K562 (cell line): ENCODE measurements at regions not wholly inside any gene's neighbourhood (a gene's known extent, or its start where the extent isn't known, plus 50 kb on each side); places are given as distances from the start of the nearest gene placed in this dataset.

Source experiments
- ATAC-seq: fragments of 200-7000 bp; cut with Tn5 transposase; 3 replicates; pipeline ENCODE4 v1.9.1; 2020; ENCODE audit warnings: moderate library complexity
- BruUV-seq: library from RNA; stranded (reverse); fragments of 400-500 nt; replicated peaks from 2 replicates; lab custom pipeline; 2021; lab: Mats Ljungman, UMichigan
- CTCF ChIA-PET: fragments of 300-600 bp; formaldehyde crosslinking; extraction: SDS; loops from one replicate; lab custom pipeline; 2021; ENCODE audit warnings: low intra/inter-chr PET ratio; lab: Yijun Ruan, JAX
- POLR2A ChIA-PET: fragments of 300-600, 350-650 bp; sonication (Branson Sonifier 250); formaldehyde crosslinking; extraction: SDS; loops from one replicate; lab custom pipeline; 2021; ENCODE audit warnings: antibody characterized with exemption, inconsistent platforms; lab: Yijun Ruan, JAX
- DNase-seq, 4 experiments: peaks; one replicate each; pipeline versions ENCODE4 v3.0.0 to v3.0.0-alpha.2; 2011 to 2018; ENCODE audit warnings: low spot score in 3 of 4, mixed read lengths in 3 of 4; ENCODE audit errors: extremely low read depth in 1 of 4
- FAIRE-seq: peaks from 2 replicates; lab custom pipeline; 2011; peaks lifted over from hg19 to GRCh38; lab: Jason Lieb, UNC
- H2AFZ ChIP-seq: 2 replicates; pipeline ENCODE4 v1.6.0; 2011; ENCODE audit warnings: low read depth, low read length, control low read depth, inconsistent platforms
- H3K27ac ChIP-seq: fragments of 200-600 bp; 3 replicates; pipeline ENCODE4 v1.8.0; 2011; ENCODE audit warnings: low read depth, mild to moderate bottlenecking, control low read depth, inconsistent platforms, low read length, moderate library complexity, mixed read lengths; ENCODE audit errors: extremely low read depth
- H3K27me3 ChIP-seq, 2 experiments: fragments of 300-600 bp in 1 of 2; 2 replicates in 1 of 2; 3 replicates in 1 of 2; pipeline versions ENCODE4 v1.6.0 to v1.8.0; 2011; ENCODE audit warnings: inconsistent platforms in 2 of 2, low read length in 2 of 2, mild to moderate bottlenecking in 1 of 2, mixed read lengths in 1 of 2, moderate library complexity in 1 of 2; ENCODE audit not compliant: control insufficient read depth in 2 of 2, insufficient read depth in 2 of 2
- H3K36me3 ChIP-seq: fragments of 300-600 bp; 3 replicates; pipeline ENCODE4 v1.8.0; 2011; ENCODE audit warnings: mild to moderate bottlenecking, low read length, inconsistent platforms; ENCODE audit not compliant: control insufficient read depth, insufficient read depth
- H3K4me1 ChIP-seq, 2 experiments: fragments of 200-600 bp in 1 of 2; replicated peaks in 1 of 2; 2 replicates in 1 of 2; 3 replicates in 1 of 2; pipeline versions ENCODE4 v1.5.1 to v1.8.0; 2011; ENCODE audit warnings: inconsistent platforms in 2 of 2, low read length in 2 of 2, mild to moderate bottlenecking in 1 of 2, mixed read lengths in 1 of 2, moderate library complexity in 1 of 2; ENCODE audit not compliant: control insufficient read depth in 2 of 2, insufficient read depth in 2 of 2
- H3K4me2 ChIP-seq: 2 replicates; pipeline ENCODE4 v1.6.1; 2011; ENCODE audit warnings: low read length, control low read depth, inconsistent platforms, mixed read lengths; ENCODE audit not compliant: insufficient read depth
- H3K4me3 ChIP-seq: fragments of 200-600 bp; sonication (generic), shearing (Covaris generic); 2 replicates; pipeline ENCODE4 v1.5.1; 2016; ENCODE audit warnings: control low read depth, inconsistent platforms
- H3K79me2 ChIP-seq: fragments of 200-600 bp; 3 replicates; pipeline ENCODE4 v1.8.0; 2011; ENCODE audit warnings: low read length, inconsistent platforms; ENCODE audit not compliant: control insufficient read depth, insufficient read depth
- H3K9ac ChIP-seq, 2 experiments: 2 replicates each; pipeline versions ENCODE4 v1.6.0 to v1.6.1; 2011; ENCODE audit warnings: low read depth in 2 of 2, low read length in 2 of 2, control low read depth in 1 of 2, inconsistent platforms in 1 of 2, mild to moderate bottlenecking in 1 of 2, mixed read lengths in 1 of 2; ENCODE audit not compliant: insufficient read depth in 1 of 2
- H3K9me1 ChIP-seq: one replicate; pipeline ENCODE4 v1.6.0; 2011; ENCODE audit warnings: inconsistent platforms, mild to moderate bottlenecking, low read length, moderate library complexity; ENCODE audit not compliant: control insufficient read depth, insufficient read depth
- H3K9me3 ChIP-seq: replicated peaks from 2 replicates; pipeline ENCODE4 v1.5.1; 2011; ENCODE audit warnings: low read depth, low read length, inconsistent platforms; ENCODE audit not compliant: control insufficient read depth, insufficient read depth
- H4K20me1 ChIP-seq: replicated peaks from 2 replicates; pipeline ENCODE4 v1.6.1; 2011; ENCODE audit warnings: low read length, inconsistent platforms, mixed read lengths; ENCODE audit not compliant: control insufficient read depth, insufficient read depth
- CHD4 ChIP-seq: fragments of 200-600 bp; sonication (generic); IDR thresholded peaks from 3 replicates; pipeline ENCODE4 v1.6.1; 2012; ENCODE audit warnings: low read depth, mild to moderate bottlenecking, mixed read lengths, low read length, inconsistent platforms; ENCODE audit not compliant: insufficient read depth, insufficient replicate concordance, poor library complexity, severe bottlenecking
- HMBOX1 ChIP-seq: sonication (generic); IDR thresholded peaks from 2 replicates; pipeline ENCODE4 v1.6.1; 2016
- HOXB6 ChIP-seq: fragments of 250-450 bp; sonication (Bioruptor Pico); IDR thresholded peaks from 2 replicates; pipeline ENCODE4 v1.5.1; 2022; ENCODE audit warnings: mild to moderate bottlenecking, borderline replicate concordance
- MEF2D ChIP-seq: conservative IDR thresholded peaks from 2 replicates; pipeline ENCODE4 v1.6.1; 2016; ENCODE audit warnings: low read depth, missing genetic modification characterization, missing compliant biosample characterization
- NCOA2 ChIP-seq, 2 experiments: fragments of 450-650 bp; IDR thresholded peaks; 2 replicates each; pipeline ENCODE4 v1.6.1; 2018; ENCODE audit warnings: mild to moderate bottlenecking in 2 of 2, moderate library complexity in 1 of 2; ENCODE audit not compliant: partially characterized antibody in 2 of 2
- PHB ChIP-seq: fragments of 250-450 bp; sonication (Bioruptor Pico); IDR thresholded peaks from 2 replicates; pipeline ENCODE4 v1.5.0; 2021
- SMAD3 ChIP-seq: fragments of 450-650 bp; formaldehyde crosslinking; conservative IDR thresholded peaks from 2 replicates; pipeline ENCODE4 v1.4.0; 2020; ENCODE audit warnings: mild to moderate bottlenecking
- SOX6 ChIP-seq: fragments of 450-650 bp; IDR thresholded peaks from 2 replicates; pipeline ENCODE4 v1.6.1; 2014; ENCODE audit warnings: mild to moderate bottlenecking
- TRIM24 ChIP-seq, 2 experiments: fragments of 450-650 bp; IDR thresholded peaks; 2 replicates each; pipeline ENCODE4 v1.6.1; 2016
- YY1 ChIP-seq, 3 experiments: IDR thresholded peaks; 2 replicates each; pipeline ENCODE4 v1.6.1; 2011; ENCODE audit warnings: low read length in 2 of 3, mild to moderate bottlenecking in 2 of 3, moderate library complexity in 2 of 3, borderline replicate concordance in 1 of 3, control low read depth in 1 of 3, low read depth in 1 of 3; ENCODE audit not compliant: insufficient read depth in 3 of 3, insufficient replicate concordance in 2 of 3, control insufficient read depth in 1 of 3, insufficient read length in 1 of 3; ENCODE audit errors: extremely low read depth in 1 of 3
- ZC3H8 ChIP-seq: fragments of 450-650 bp; IDR thresholded peaks from 2 replicates; pipeline ENCODE4 v1.6.1; 2017
- ZNF124 ChIP-seq: sonication (generic); formaldehyde crosslinking; IDR thresholded peaks from 2 replicates; pipeline ENCODE4 v1.8.1; 2022; ENCODE audit warnings: missing genetic modification reagents
- ZNF253 ChIP-seq: fragments of 250-450 bp; sonication (Bioruptor Pico); conservative IDR thresholded peaks from 2 replicates; pipeline ENCODE4 v1.6.1; 2021; ENCODE audit warnings: mild to moderate bottlenecking
- ZNF436 ChIP-seq: fragments of 250-450, 450-650 bp; sonication (Bioruptor Pico); formaldehyde crosslinking; IDR thresholded peaks from 2 replicates; pipeline ENCODE4 v1.7.0; 2020; ENCODE audit warnings: mild to moderate bottlenecking
- ZNF551 ChIP-seq: fragments of 250-450 bp; sonication (Bioruptor Pico); IDR thresholded peaks from 2 replicates; pipeline ENCODE4 v1.5.0; 2021; ENCODE audit warnings: mild to moderate bottlenecking, moderate library complexity
- ZNF668 ChIP-seq: fragments of 250-450 bp; sonication (Bioruptor Pico); IDR thresholded peaks from 2 replicates; pipeline ENCODE4 v1.8.0; 2022; ENCODE audit warnings: mild to moderate bottlenecking, inconsistent platforms
- WGBS: fragments of 100-300 bp; shearing (Covaris generic); methylation state at CpG from one replicate; pipeline ENCODE4 v1.1.6; 2016; ENCODE audit warnings: low coverage, mixed read lengths; ENCODE audit not compliant: insufficient coverage; ENCODE audit errors: missing lambda C conversion rate; 5-methylcytosine and 5-hydroxymethylcytosine counted together
- in situ Hi-C: fragments of 300-500 bp; cut with MboI; formaldehyde crosslinking; loops from 4 replicates; pipeline ENCODE4 v1.15.0; 2018; ENCODE audit warnings: inconsistent platforms, mixed read lengths
- intact Hi-C: fragments of 100-400 bp; cut with micrococcal nuclease; formaldehyde crosslinking; loops from 2 replicates; pipeline ENCODE4 v1.14.2; 2022
- TF ChIP-seq, protein P1 (sequence below): fragments of 450-650 bp; IDR thresholded peaks from 2 replicates; pipeline ENCODE4 v1.6.1; 2016; ENCODE audit warnings: low read depth, mild to moderate bottlenecking, moderate library complexity
- TF ChIP-seq, protein P2 (sequence below): fragments of 450-650 bp; formaldehyde crosslinking; IDR thresholded peaks from 2 replicates; pipeline ENCODE4 v1.4.0; 2020; ENCODE audit warnings: mild to moderate bottlenecking, moderate library complexity
- TF ChIP-seq, protein P3 (sequence below): fragments of 250-450 bp; sonication (Bioruptor Pico); IDR thresholded peaks from 2 replicates; pipeline ENCODE4 v1.8.0; 2021; ENCODE audit warnings: mild to moderate bottlenecking, moderate library complexity

GRCh38 chr5:166719991-166720390 lies 1571.5 kb upstream of the WWC1 start (continued):
- TF ChIP-seq, protein P1, sequence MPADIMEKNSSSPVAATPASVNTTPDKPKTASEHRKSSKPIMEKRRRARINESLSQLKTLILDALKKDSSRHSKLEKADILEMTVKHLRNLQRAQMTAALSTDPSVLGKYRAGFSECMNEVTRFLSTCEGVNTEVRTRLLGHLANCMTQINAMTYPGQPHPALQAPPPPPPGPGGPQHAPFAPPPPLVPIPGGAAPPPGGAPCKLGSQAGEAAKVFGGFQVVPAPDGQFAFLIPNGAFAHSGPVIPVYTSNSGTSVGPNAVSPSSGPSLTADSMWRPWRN = no peak

DNA sequence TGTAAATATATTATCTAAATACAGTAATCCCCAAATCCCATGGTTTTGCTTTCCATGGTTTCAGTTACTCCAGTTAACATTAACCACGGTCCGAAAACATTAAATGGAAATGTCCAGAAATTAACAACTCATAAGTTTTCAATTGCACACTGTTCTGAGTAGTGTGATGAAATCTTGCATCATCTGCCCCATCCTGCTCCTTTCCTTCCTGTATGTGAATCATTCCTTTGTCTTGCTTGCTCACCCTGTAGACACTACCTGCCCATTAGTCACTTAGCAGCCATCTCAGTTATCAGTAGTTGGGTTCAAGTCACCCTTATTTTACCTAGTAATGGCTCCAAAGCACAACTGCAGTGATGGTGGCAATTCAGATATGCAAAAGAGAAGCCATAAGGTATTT lies 1568.5 kb upstream of the WWC1 start:
- no peak overlapping the region for H3K9ac ChIP-seq
- POLR2A ChIA-PET = no interaction called here
- 0% methylated on average over 2 of the region's 2 CpGs for WGBS
- FAIRE-seq (no peak), DNase-seq (no peak), ATAC-seq (no peak)
- no peaks in the 10 kb centered on the region for H4K20me1 ChIP-seq
- no peaks in the 10 kb centered on the region for H3K27me3 ChIP-seq
- no peak overlapping the region for H2AFZ ChIP-seq
- no peaks in the 10 kb centered on the region for H3K9me3 ChIP-seq
- H3K4me1 ChIP-seq = no peaks in the 10 kb centered on the region
- no peaks in the 10 kb centered on the region for H3K9me1 ChIP-seq
- in situ Hi-C loops = no loop called here
- no peak overlapping the region for H3K4me2 ChIP-seq
- CTCF ChIA-PET = no interaction called here
- intact Hi-C loops = no loop called here
- H3K36me3 ChIP-seq = no peaks in the 10 kb centered on the region
- no peak overlapping the region for H3K4me3 ChIP-seq
- no peak overlapping the region for H3K27ac ChIP-seq
- no TSS peak for BruUV-seq
- no peaks in the 10 kb centered on the region for H3K79me2 ChIP-seq
- TF ChIP-seq ZNF253 (CRISPR knock-in tag) = no peak
- peak; percentile 34; the same call in 1 of the 2 replicates for TF ChIP-seq HMBOX1
- no peak for TF ChIP-seq ZNF124 (CRISPR knock-in tag)
- TF ChIP-seq MEF2D (tag) = no peak
- TF ChIP-seq HOXB6 (CRISPR knock-in tag) = no peak
- TF ChIP-seq ZNF436 (CRISPR knock-in tag) = no peak
- 0 out of 2 replicates have a peak, but pooled peaks have one; percentile 38 for TF ChIP-seq SOX6
- TF ChIP-seq YY1 (IDR thresholded peaks at IDR 0.05; ENCODE audit: borderline replicate concordance in 1 of 3, control insufficient read depth in 1 of 3, extremely low read depth in 1 of 3, insufficient read depth in 3 of 3, insufficient read length in 1 of 3, insufficient replicate concordance in 2 of 3, low read depth in 1 of 3, low read length in 2 of 3) = no peak
- peak in 1 of 2 experiments; percentile 20; a peak in 1 of 4 replicates for TF ChIP-seq TRIM24 (IDR thresholded peaks at IDR 0.05)
- 0 out of 2 replicates have a peak, but pooled peaks have one; percentile 4 for TF ChIP-seq SMAD3 (CRISPR knock-in tag)
- no peak for TF ChIP-seq CHD4
- TF ChIP-seq PHB = no peak
- TF ChIP-seq ZNF668 = no peak
- TF ChIP-seq ZC3H8 = no peak
- TF ChIP-seq, protein P2, sequence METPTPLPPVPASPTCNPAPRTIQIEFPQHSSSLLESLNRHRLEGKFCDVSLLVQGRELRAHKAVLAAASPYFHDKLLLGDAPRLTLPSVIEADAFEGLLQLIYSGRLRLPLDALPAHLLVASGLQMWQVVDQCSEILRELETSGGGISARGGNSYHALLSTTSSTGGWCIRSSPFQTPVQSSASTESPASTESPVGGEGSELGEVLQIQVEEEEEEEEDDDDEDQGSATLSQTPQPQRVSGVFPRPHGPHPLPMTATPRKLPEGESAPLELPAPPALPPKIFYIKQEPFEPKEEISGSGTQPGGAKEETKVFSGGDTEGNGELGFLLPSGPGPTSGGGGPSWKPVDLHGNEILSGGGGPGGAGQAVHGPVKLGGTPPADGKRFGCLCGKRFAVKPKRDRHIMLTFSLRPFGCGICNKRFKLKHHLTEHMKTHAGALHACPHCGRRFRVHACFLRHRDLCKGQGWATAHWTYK (CRISPR knock-in tag) = 0 out of 2 replicates have a peak, but pooled peaks have one; percentile 37
- no peak for TF ChIP-seq NCOA2 (IDR thresholded peaks at IDR 0.05; ENCODE audit: partially characterized antibody in 2 of 2)
- TF ChIP-seq, protein P3, sequence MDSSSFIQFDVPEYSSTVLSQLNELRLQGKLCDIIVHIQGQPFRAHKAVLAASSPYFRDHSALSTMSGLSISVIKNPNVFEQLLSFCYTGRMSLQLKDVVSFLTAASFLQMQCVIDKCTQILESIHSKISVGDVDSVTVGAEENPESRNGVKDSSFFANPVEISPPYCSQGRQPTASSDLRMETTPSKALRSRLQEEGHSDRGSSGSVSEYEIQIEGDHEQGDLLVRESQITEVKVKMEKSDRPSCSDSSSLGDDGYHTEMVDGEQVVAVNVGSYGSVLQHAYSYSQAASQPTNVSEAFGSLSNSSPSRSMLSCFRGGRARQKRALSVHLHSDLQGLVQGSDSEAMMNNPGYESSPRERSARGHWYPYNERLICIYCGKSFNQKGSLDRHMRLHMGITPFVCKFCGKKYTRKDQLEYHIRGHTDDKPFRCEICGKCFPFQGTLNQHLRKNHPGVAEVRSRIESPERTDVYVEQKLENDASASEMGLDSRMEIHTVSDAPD (CRISPR knock-in tag) = no peak
- no peak for TF ChIP-seq ZNF551 (CRISPR knock-in tag)
